ENCODE measurements at regions not wholly inside any gene's neighbourhood (a gene's known extent, or its start where the extent isn't known, plus 50 kb on each side); places are given as distances from the start of the nearest gene placed in this dataset.

- H4K8ac ChIP-seq (ENCODE audit: low read depth in 2 of 2, low read length in 2 of 2) = no peak overlapping the region
- no peak overlapping the region for H3K4me3 ChIP-seq (ENCODE audit: insufficient read depth, low read depth, low read length)
- no peaks in the 10 kb centered on the region for H3K9me1 ChIP-seq (ENCODE audit: insufficient read depth, low read length)
- H4K20me1 ChIP-seq (ENCODE audit: insufficient read depth, low read length) = no peaks in the 10 kb centered on the region
- H3K79me1 ChIP-seq (ENCODE audit: low read depth in 1 of 2, low read length in 2 of 2) = no peaks in the 10 kb centered on the region
- no peak overlapping the region for H3K4me2 ChIP-seq (ENCODE audit: low read depth, low read length)
- no peak overlapping the region for H2AK5ac ChIP-seq (ENCODE audit: low read depth, low read length)
- no peak overlapping the region for H2BK20ac ChIP-seq (ENCODE audit: low read depth, low read length)
- H3K4ac ChIP-seq (ENCODE audit: low read depth, low read length) = no peak overlapping the region
- no TSS peak for BruUV-seq (replicated peaks)
- CTCF ChIA-PET = interaction anchor here (0.7 kb wide), 1 partner anchor 18 kb away, joined by 3 read pairs; no protein-coding TSS in a partner anchor
- no peaks in the 10 kb centered on the region for H3K4me1 ChIP-seq (ENCODE audit: control insufficient read depth, insufficient read depth, low read length)
- ATAC-seq (ENCODE audit: low read depth) = no peak
- no peak overlapping the region for H3K27ac ChIP-seq (ENCODE audit: insufficient read depth, low read length)
- no peak overlapping the region for H4K5ac ChIP-seq (ENCODE audit: low read depth, low read length)
- no peaks in the 10 kb centered on the region for H3K9me3 ChIP-seq (ENCODE audit: control insufficient read depth, insufficient read depth, low read length)
- H2BK5ac ChIP-seq (ENCODE audit: low read depth, low read length, poor library complexity, severe bottlenecking) = no peak overlapping the region
- H2AFZ ChIP-seq (replicated peaks; ENCODE audit: low read length, poor library complexity) = no peak overlapping the region
- peaks cover 9% of the 10 kb centered on the region for H3K27me3 ChIP-seq (ENCODE audit: control insufficient read depth, insufficient read depth, low read length)
- no peak overlapping the region for H3K14ac ChIP-seq (replicated peaks; ENCODE audit: low read depth, low read length)
- dilution Hi-C loops (cut with HindIII; ENCODE audit: low sequenced_read_pairs, unreplicated experiment) (no loop called here), intact Hi-C loops (cut with micrococcal nuclease) (no loop called here), in situ Hi-C loops (cut with MboI; ENCODE audit: low sequenced_read_pairs) (loop anchor here (25.0 kb wide), 1 partner anchor 671 kb away; no protein-coding TSS in a partner anchor)
- no peak overlapping the region for H3K23ac ChIP-seq (ENCODE audit: low read depth, low read length)
- POLR2A ChIA-PET (ENCODE audit: unreplicated experiment) = no interaction called here
- H4K91ac ChIP-seq (ENCODE audit: insufficient read depth, low read depth, low read length) = no peak overlapping the region
- TF ChIP-seq RCOR1 (IDR thresholded peaks at IDR 0.05; ENCODE audit: insufficient replicate concordance, low read length) (no peak), MAFK (IDR thresholded peaks at IDR 0.05; ENCODE audit: low read depth, low read length) (no peak), CTCF (conservative IDR thresholded peaks at IDR 0.05; ENCODE audit: low read depth, low read length) (no peak), USF2 (IDR thresholded peaks at IDR 0.05; ENCODE audit: low read depth, low read length) (no peak), CEBPB (IDR thresholded peaks at IDR 0.05; ENCODE audit: low read depth, low read length) (no peak), MAZ (IDR thresholded peaks at IDR 0.05; ENCODE audit: borderline replicate concordance, low read depth, low read length) (no peak), MXI1 (IDR thresholded peaks at IDR 0.05; ENCODE audit: borderline replicate concordance, low read depth, low read length) (no peak), BHLHE40 (IDR thresholded peaks at IDR 0.05; ENCODE audit: low read depth, low read length) (no peak), ELK1 (IDR thresholded peaks at IDR 0.05; ENCODE audit: borderline replicate concordance, low read depth, low read length) (no peak), RAD21 (IDR thresholded peaks at IDR 0.05; ENCODE audit: low read length) (no peak), FOS (IDR thresholded peaks at IDR 0.05; ENCODE audit: low read depth, low read length) (no peak), CHD1 (IDR thresholded peaks at IDR 0.05; ENCODE audit: low read depth, low read length) (no peak), POLR2A (IDR thresholded peaks at IDR 0.05; ENCODE audit: low read depth, low read length) (no peak)
- no peak overlapping the region for H3K56ac ChIP-seq (ENCODE audit: extremely low read depth, insufficient read depth, low read length)
- H3K9ac ChIP-seq (ENCODE audit: low read depth, low read length) = no peak overlapping the region
- H3K36me3 ChIP-seq (ENCODE audit: control insufficient read depth, insufficient read depth, low read length) = no peaks in the 10 kb centered on the region
- no peak overlapping the region for H2BK15ac ChIP-seq (ENCODE audit: low read depth, low read length)
- H2AK9ac ChIP-seq (replicated peaks; ENCODE audit: low read depth, low read length, poor library complexity) = no peak overlapping the region
- no peak for DNase-seq
- WGBS, 2 experiments (ENCODE audit: extremely low coverage in 2 of 2, insufficient read length in 1 of 2) = 50% methylated on average over 1 of the region's 6 CpGs; no CpG with 5 or more reads in 1 of the 2 experiments
- H2BK120ac ChIP-seq (ENCODE audit: low read depth, low read length) = no peak overlapping the region
- H3K18ac ChIP-seq (ENCODE audit: low read depth, low read length) = no peak overlapping the region
Observed at GRCh38 chr4:181508601-181509000, 734.6 kb upstream of the TENM3 start.

Measured in IMR-90 (cell line).